GM23338 (cell line): ENCODE measurements at regions not wholly inside any gene's neighbourhood (a gene's known extent, or its start where the extent isn't known, plus 50 kb on each side); places are given as distances from the start of the nearest gene placed in this dataset.

Experiments
- ATAC-seq: fragments of 200-7000 bp; cut with Tn5 transposase; 3 replicates; pipeline ENCODE4 v1.9.1; 2020
- DNase-seq: peaks from one replicate; pipeline ENCODE4 v3.0.0-alpha.2; 2015; ENCODE audit warnings: low spot score
- H2AFZ ChIP-seq: fragments of 200-600 bp; sonication (generic); 2 replicates; pipeline ENCODE4 v1.8.0; 2016; ENCODE audit warnings: antibody characterized with exemption, mild to moderate bottlenecking, moderate library complexity
- H3F3A ChIP-seq: fragments of 200-600 bp; sonication (generic); replicated peaks from 2 replicates; pipeline ENCODE4 v1.8.0; 2017; ENCODE audit warnings: antibody characterized with exemption, mixed run types, low read depth
- H3K27ac ChIP-seq: fragments of 200-600 bp; sonication (generic); 2 replicates; pipeline ENCODE4 v1.6.1; 2016; ENCODE audit warnings: low read depth
- H3K27me3 ChIP-seq: fragments of 200-600 bp; sonication (generic); 2 replicates; pipeline ENCODE4 v1.8.0; 2016; ENCODE audit warnings: mild to moderate bottlenecking, mixed run types, moderate library complexity; ENCODE audit not compliant: insufficient read depth
- H3K36me3 ChIP-seq: fragments of 200-600 bp; sonication (generic); 2 replicates; pipeline ENCODE4 v1.8.0; 2016; ENCODE audit warnings: mild to moderate bottlenecking; ENCODE audit not compliant: insufficient read depth
- H3K4me1 ChIP-seq: fragments of 200-600 bp; sonication (generic); 2 replicates; pipeline ENCODE4 v1.8.0; 2016; ENCODE audit warnings: mild to moderate bottlenecking, moderate library complexity; ENCODE audit not compliant: insufficient read depth
- H3K4me2 ChIP-seq: fragments of 200-600 bp; sonication (generic); 2 replicates; pipeline ENCODE4 v1.7.1; 2017; ENCODE audit warnings: mixed run types
- H3K4me3 ChIP-seq: fragments of 200-600 bp; sonication (generic); 2 replicates; pipeline ENCODE4 v1.6.1; 2016; ENCODE audit warnings: mixed run types
- H3K79me2 ChIP-seq: fragments of 200-600 bp; sonication (generic); replicated peaks from 2 replicates; pipeline ENCODE4 v1.8.0; 2017; ENCODE audit warnings: mild to moderate bottlenecking; ENCODE audit not compliant: insufficient read depth
- H3K9me2 ChIP-seq: fragments of 200-600 bp; sonication (generic); 2 replicates; pipeline ENCODE4 v1.8.0; 2017; ENCODE audit not compliant: insufficient read depth
- H4K20me1 ChIP-seq: fragments of 200-600 bp; sonication (generic); replicated peaks from 2 replicates; pipeline ENCODE4 v1.8.0; 2017; ENCODE audit warnings: mild to moderate bottlenecking; ENCODE audit not compliant: insufficient read depth
- H3K27ac Mint-ChIP-seq: 2 replicates; pipeline ENCODE4 v1.8.0; 2020; ENCODE audit warnings: inconsistent platforms, mild to moderate bottlenecking, moderate library complexity, mixed read lengths
- H3K27me3 Mint-ChIP-seq: 3 replicates; pipeline ENCODE4 v1.8.0; 2022; ENCODE audit warnings: low read depth, mild to moderate bottlenecking, moderate library complexity, mixed read lengths, inconsistent platforms; ENCODE audit not compliant: insufficient read depth, poor library complexity
- H3K36me3 Mint-ChIP-seq: 3 replicates; pipeline ENCODE4 v1.8.0; 2021; ENCODE audit warnings: low read depth, mild to moderate bottlenecking, inconsistent platforms, moderate library complexity, mixed read lengths
- H3K4me1 Mint-ChIP-seq: 3 replicates; pipeline ENCODE4 v1.8.0; 2020; ENCODE audit warnings: mild to moderate bottlenecking, inconsistent platforms, mixed read lengths
- H3K4me3 Mint-ChIP-seq: 3 replicates; pipeline ENCODE4 v1.8.0; 2021; ENCODE audit warnings: moderate library complexity, mild to moderate bottlenecking, inconsistent platforms, mixed read lengths
- H3K9me3 Mint-ChIP-seq: 3 replicates; pipeline ENCODE4 v1.8.0; 2020; ENCODE audit warnings: moderate library complexity, mild to moderate bottlenecking, inconsistent platforms, mixed read lengths
- CTCF ChIP-seq, 2 experiments: fragments of 200-600 bp in 1 of 2; sonication (generic) in 1 of 2; conservative IDR thresholded peaks; 2 replicates each; pipeline versions ENCODE4 v1.5.1 to v1.6.1; 2016 to 2017; ENCODE audit warnings: antibody characterized with exemption in 2 of 2, low read depth in 2 of 2, mild to moderate bottlenecking in 2 of 2, moderate library complexity in 1 of 2
- EZH2 ChIP-seq: fragments of 200-600 bp; sonication (generic); IDR thresholded peaks from one replicate; pipeline ENCODE4 v1.8.0; 2017; ENCODE audit warnings: antibody characterized with exemption, mild to moderate bottlenecking, low read depth; ENCODE audit not compliant: unreplicated experiment
- EZH2phosphoT487 ChIP-seq: fragments of 200-600 bp; sonication (generic); IDR thresholded peaks from one replicate; pipeline ENCODE4 v1.8.1; 2018; ENCODE audit warnings: antibody characterized with exemption; ENCODE audit not compliant: unreplicated experiment
- JUNB ChIP-seq: IDR thresholded peaks from one replicate; pipeline ENCODE4 v1.6.1; 2016; ENCODE audit warnings: antibody characterized with exemption; ENCODE audit not compliant: unreplicated experiment
- POLR2AphosphoS5 ChIP-seq: IDR thresholded peaks from 2 replicates; pipeline ENCODE4 v1.6.1; 2016; ENCODE audit warnings: antibody characterized with exemption, low read depth
- STAT1 ChIP-seq: IDR thresholded peaks from one replicate; pipeline ENCODE4 v1.6.1; 2016; ENCODE audit warnings: antibody characterized with exemption; ENCODE audit not compliant: unreplicated experiment
- ZNF114 ChIP-seq: fragments of 250-450 bp; sonication (Bioruptor Pico); IDR thresholded peaks from 2 replicates; pipeline ENCODE4 v1.5.0; 2020; ENCODE audit warnings: mild to moderate bottlenecking, moderate library complexity
- ZNF462 ChIP-seq: fragments of 250-450 bp; sonication (Bioruptor Pico); IDR thresholded peaks from 2 replicates; pipeline ENCODE4 v1.5.0; 2020; ENCODE audit warnings: mild to moderate bottlenecking, moderate library complexity

- Histone ChIP-seq H3K27ac (no peak overlapping the region), H3K4me3 (no peak overlapping the region), H3K27me3 (no peaks in the 10 kb centered on the region), H3K4me1 (peaks cover 14% of the 10 kb centered on the region; the same call in 1 of the 2 replicates), H3K79me2 (no peaks in the 10 kb centered on the region), H4K20me1 (no peaks in the 10 kb centered on the region), H3K4me2 (no peak overlapping the region), H3K36me3 (no peaks in the 10 kb centered on the region), H2AFZ (no peak overlapping the region), H3F3A (no peaks in the 10 kb centered on the region), H3K9me2 (0 out of 2 replicates have a peak, but pooled peaks cover 2% of the 10 kb centered on the region)
- DNase-seq (no peak), ATAC-seq (no peak)
- H3K27me3 Mint-ChIP-seq = peaks cover 2% of the 10 kb centered on the region
- no peak overlapping the region for H3K27ac Mint-ChIP-seq
- no peak overlapping the region for H3K4me3 Mint-ChIP-seq
- H3K9me3 Mint-ChIP-seq = no peaks in the 10 kb centered on the region
- H3K4me1 Mint-ChIP-seq = peaks cover 9% of the 10 kb centered on the region; the same call in 2 of the 3 replicates
- TF ChIP-seq EZH2phosphoT487 = no peak
- TF ChIP-seq POLR2AphosphoS5 = no peak
- TF ChIP-seq CTCF (conservative IDR thresholded peaks at IDR 0.05; ENCODE audit: low read depth in 2 of 2) = no peak
- TF ChIP-seq EZH2 = no peak
- TF ChIP-seq STAT1 = no peak
- TF ChIP-seq ZNF114 (CRISPR knock-in tag) = no peak
- no peak for TF ChIP-seq JUNB
- no peak for TF ChIP-seq ZNF462 (CRISPR knock-in tag)
- H3K36me3 Mint-ChIP-seq = no peaks in the 10 kb centered on the region
These were observed 102.9 kb downstream of the ADAMTS15 start for GRCh38 chr11:130551388-130551787.
